ENCODE measurements at regions not wholly inside any gene's neighbourhood (a gene's known extent, or its start where the extent isn't known, plus 50 kb on each side); places are given as distances from the start of the nearest gene placed in this dataset.

- no peak for TF ChIP-seq CTCF (IDR thresholded peaks at IDR 0.05)
- TF ChIP-seq EP300 (IDR thresholded peaks at IDR 0.05), result no peak
- TF ChIP-seq POLR2A (IDR thresholded peaks at IDR 0.05), result no peak
- TF ChIP-seq POLR2AphosphoS5 (IDR thresholded peaks at IDR 0.05), result no peak
- no peaks in the 10 kb centered on the region for H3K36me3 ChIP-seq
- H3K27ac ChIP-seq, result no peak overlapping the region
- peaks cover 0 to 63% (median 25%) of the 10 kb centered on the region in 4 donors for H3K27me3 ChIP-seq
- no peak overlapping the region for H3K4me3 ChIP-seq
- WGBS, 2 donors, result 11 to 13% methylated on average over 23 of the region's 23 CpGs
- ATAC-seq (ENCODE audit: low FRiP score in 2 of 2), result no peak
- H3K4me1 ChIP-seq, result peaks cover 0 to 7% (median 0%) of the 10 kb centered on the region in 4 donors
- H3K9me3 ChIP-seq, result no peaks in the 10 kb centered on the region
- no peak for DNase-seq
Observed at GRCh38 chr6:28774292-28775051, 149.3 kb downstream of the TRIM27 start.

GRCh38 chr6:28775052-28775376, 148.8 kb downstream of the TRIM27 start:
- H3K36me3 ChIP-seq, result no peaks in the 10 kb centered on the region
- H3K27me3 ChIP-seq, result peaks cover 0 to 60% (median 25%) of the 10 kb centered on the region in 4 donors
- H3K4me3 ChIP-seq, result no peak overlapping the region
- H3K9me3 ChIP-seq, result no peaks in the 10 kb centered on the region
- DNase-seq, result no peak
- H3K27ac ChIP-seq, result no peak overlapping the region
- TF ChIP-seq CTCF (IDR thresholded peaks at IDR 0.05) (no peak), EP300 (IDR thresholded peaks at IDR 0.05) (no peak), POLR2A (IDR thresholded peaks at IDR 0.05) (no peak), POLR2AphosphoS5 (IDR thresholded peaks at IDR 0.05) (no peak)
- peaks cover 0 to 7% (median 0%) of the 10 kb centered on the region in 4 donors for H3K4me1 ChIP-seq
- 6 to 13% methylated on average over 12 of the region's 12 CpGs for WGBS, 2 donors
- ATAC-seq (ENCODE audit: low FRiP score in 2 of 2), result no peak

- ATAC-seq (ENCODE audit: low FRiP score in 2 of 2), result no peak
- Histone ChIP-seq H3K36me3 (no peaks in the 10 kb centered on the region), H3K27me3 (peaks cover 0 to 59% (median 25%) of the 10 kb centered on the region in 4 donors), H3K4me3 (no peak overlapping the region), H3K4me1 (peaks cover 0 to 7% (median 0%) of the 10 kb centered on the region in 4 donors), H3K27ac (no peak overlapping the region), H3K9me3 (no peaks in the 10 kb centered on the region)
- WGBS, 2 donors, result 3 to 5% methylated on average over 28 to 36 of the region's 39 CpGs
- no peak for TF ChIP-seq EP300 (IDR thresholded peaks at IDR 0.05)
- no peak for TF ChIP-seq POLR2A (IDR thresholded peaks at IDR 0.05)
- TF ChIP-seq CTCF (IDR thresholded peaks at IDR 0.05), result no peak
- no peak for TF ChIP-seq POLR2AphosphoS5 (IDR thresholded peaks at IDR 0.05)
- peak in 1 of 2 donors; percentile 56 for DNase-seq
Observed at GRCh38 chr6:28775405-28776129, 148.2 kb downstream of the TRIM27 start.

GRCh38 chr6:28776269-28777146, 147.3 kb downstream of the TRIM27 start:
- no peaks in the 10 kb centered on the region for H3K9me3 ChIP-seq
- ATAC-seq (ENCODE audit: low FRiP score in 2 of 2), result no peak
- 5% methylated on average over 16 to 17 of the region's 17 CpGs for WGBS, 2 donors

More at GRCh38 chr6:28776269-28777146, 147.3 kb downstream of the TRIM27 start:
- Histone ChIP-seq H3K4me3 (no peak overlapping the region), H3K36me3 (no peaks in the 10 kb centered on the region), H3K4me1 (peaks cover 0 to 7% (median under 1%) of the 10 kb centered on the region in 4 donors), H3K27me3 (peaks cover 0 to 53% (median 25%) of the 10 kb centered on the region in 4 donors), H3K27ac (no peak overlapping the region)
- no peak for DNase-seq
- TF ChIP-seq POLR2A (IDR thresholded peaks at IDR 0.05), result no peak
- no peak for TF ChIP-seq EP300 (IDR thresholded peaks at IDR 0.05)
- TF ChIP-seq CTCF (IDR thresholded peaks at IDR 0.05), result no peak
- TF ChIP-seq POLR2AphosphoS5 (IDR thresholded peaks at IDR 0.05), result no peak

Data from upper lobe of left lung (tissue), 6 donors.